PFSK-1 (cell line): ENCODE measurements at regions not wholly inside any gene's neighbourhood (a gene's known extent, or its start where the extent isn't known, plus 50 kb on each side); places are given as distances from the start of the nearest gene placed in this dataset.

Experiments used
- FOXP2 ChIP-seq: optimal IDR thresholded peaks from 2 replicates; pipeline ENCODE3; 2011; ENCODE audit warnings: borderline replicate concordance, control low read depth, inconsistent platforms; ENCODE audit not compliant: insufficient read depth; ENCODE audit errors: extremely low read length, extremely low read depth
- POLR2AphosphoS5 ChIP-seq: IDR thresholded peaks from 2 replicates; pipeline ENCODE4 v1.6.1; 2012; ENCODE audit warnings: low read depth, mild to moderate bottlenecking, control low read depth, low read length, moderate library complexity
- SIN3A ChIP-seq: IDR thresholded peaks from 2 replicates; pipeline ENCODE4 v1.6.1; 2012; ENCODE audit warnings: mild to moderate bottlenecking, low read length, moderate library complexity, borderline replicate concordance; ENCODE audit not compliant: insufficient read depth
- TAF1 ChIP-seq: IDR thresholded peaks from 2 replicates; pipeline ENCODE4 v1.6.1; 2012; ENCODE audit warnings: low read length, control low read depth, borderline replicate concordance; ENCODE audit not compliant: insufficient read depth
- TF ChIP-seq, protein P1 (sequence below), 2 experiments: IDR thresholded peaks; 2 replicates each; pipeline versions ENCODE4 v1.6.1 to v1.8.0; 2011 to 2012; ENCODE audit warnings: low read depth in 2 of 2, low read length in 2 of 2, control low read depth in 1 of 2, inconsistent platforms in 1 of 2, mild to moderate bottlenecking in 1 of 2, moderate library complexity in 1 of 2; ENCODE audit not compliant: insufficient read depth in 1 of 2

DNA sequence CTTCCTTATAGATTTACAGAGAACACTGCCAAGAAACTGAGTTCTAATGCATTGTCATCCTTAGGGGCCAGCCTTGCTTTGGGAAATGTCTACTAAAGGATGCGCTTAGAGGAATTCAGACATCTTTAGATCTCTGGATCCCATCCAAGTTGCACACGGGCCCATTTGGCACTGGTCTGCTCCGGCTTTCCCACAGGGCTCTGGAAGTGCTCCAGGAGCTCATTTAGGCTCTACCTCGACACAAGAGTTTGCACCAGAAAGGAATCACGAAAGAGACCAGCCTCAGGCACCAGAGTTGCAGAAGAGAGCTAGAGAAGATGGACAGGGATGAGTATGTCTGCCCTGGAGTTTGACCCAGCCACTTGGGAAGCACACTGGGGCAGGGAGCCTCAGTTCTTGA, 150.1 kb upstream of the TMEM72 start:
- TF ChIP-seq, protein P1, sequence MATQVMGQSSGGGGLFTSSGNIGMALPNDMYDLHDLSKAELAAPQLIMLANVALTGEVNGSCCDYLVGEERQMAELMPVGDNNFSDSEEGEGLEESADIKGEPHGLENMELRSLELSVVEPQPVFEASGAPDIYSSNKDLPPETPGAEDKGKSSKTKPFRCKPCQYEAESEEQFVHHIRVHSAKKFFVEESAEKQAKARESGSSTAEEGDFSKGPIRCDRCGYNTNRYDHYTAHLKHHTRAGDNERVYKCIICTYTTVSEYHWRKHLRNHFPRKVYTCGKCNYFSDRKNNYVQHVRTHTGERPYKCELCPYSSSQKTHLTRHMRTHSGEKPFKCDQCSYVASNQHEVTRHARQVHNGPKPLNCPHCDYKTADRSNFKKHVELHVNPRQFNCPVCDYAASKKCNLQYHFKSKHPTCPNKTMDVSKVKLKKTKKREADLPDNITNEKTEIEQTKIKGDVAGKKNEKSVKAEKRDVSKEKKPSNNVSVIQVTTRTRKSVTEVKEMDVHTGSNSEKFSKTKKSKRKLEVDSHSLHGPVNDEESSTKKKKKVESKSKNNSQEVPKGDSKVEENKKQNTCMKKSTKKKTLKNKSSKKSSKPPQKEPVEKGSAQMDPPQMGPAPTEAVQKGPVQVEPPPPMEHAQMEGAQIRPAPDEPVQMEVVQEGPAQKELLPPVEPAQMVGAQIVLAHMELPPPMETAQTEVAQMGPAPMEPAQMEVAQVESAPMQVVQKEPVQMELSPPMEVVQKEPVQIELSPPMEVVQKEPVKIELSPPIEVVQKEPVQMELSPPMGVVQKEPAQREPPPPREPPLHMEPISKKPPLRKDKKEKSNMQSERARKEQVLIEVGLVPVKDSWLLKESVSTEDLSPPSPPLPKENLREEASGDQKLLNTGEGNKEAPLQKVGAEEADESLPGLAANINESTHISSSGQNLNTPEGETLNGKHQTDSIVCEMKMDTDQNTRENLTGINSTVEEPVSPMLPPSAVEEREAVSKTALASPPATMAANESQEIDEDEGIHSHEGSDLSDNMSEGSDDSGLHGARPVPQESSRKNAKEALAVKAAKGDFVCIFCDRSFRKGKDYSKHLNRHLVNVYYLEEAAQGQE (IDR thresholded peaks at IDR 0.05; ENCODE audit: insufficient read depth in 1 of 2, low read depth in 2 of 2, low read length in 2 of 2), result peak in 1 of 2 experiments; percentile 49; a peak in 1 of 4 replicates
- TF ChIP-seq POLR2AphosphoS5 (no peak), TAF1 (no peak), SIN3A (no peak), FOXP2 (no peak)
